ENCODE measurements at regions not wholly inside any gene's neighbourhood (a gene's known extent, or its start where the extent isn't known, plus 50 kb on each side); places are given as distances from the start of the nearest gene placed in this dataset.

DNA sequence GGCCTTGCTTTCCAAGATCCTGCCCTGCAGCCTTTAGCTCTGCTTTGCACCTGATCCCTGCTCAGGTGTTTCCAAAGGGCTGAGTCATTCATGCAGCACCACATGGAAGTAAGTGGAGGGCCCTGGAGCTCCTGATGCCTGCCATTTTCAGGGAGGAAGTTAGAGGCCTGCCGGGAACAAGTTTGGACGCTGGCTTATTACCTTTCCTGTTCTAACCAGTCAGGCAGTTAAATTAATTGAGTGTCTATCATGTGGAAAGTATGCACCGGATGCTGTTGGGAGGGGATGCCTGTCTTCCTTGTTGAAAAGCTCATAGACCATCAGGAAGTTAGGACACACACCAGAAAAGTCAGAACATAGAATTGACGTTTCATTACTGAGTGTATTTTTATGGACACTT, 73.7 kb upstream of the PLET1 start:
- TF ChIP-seq, protein P1, sequence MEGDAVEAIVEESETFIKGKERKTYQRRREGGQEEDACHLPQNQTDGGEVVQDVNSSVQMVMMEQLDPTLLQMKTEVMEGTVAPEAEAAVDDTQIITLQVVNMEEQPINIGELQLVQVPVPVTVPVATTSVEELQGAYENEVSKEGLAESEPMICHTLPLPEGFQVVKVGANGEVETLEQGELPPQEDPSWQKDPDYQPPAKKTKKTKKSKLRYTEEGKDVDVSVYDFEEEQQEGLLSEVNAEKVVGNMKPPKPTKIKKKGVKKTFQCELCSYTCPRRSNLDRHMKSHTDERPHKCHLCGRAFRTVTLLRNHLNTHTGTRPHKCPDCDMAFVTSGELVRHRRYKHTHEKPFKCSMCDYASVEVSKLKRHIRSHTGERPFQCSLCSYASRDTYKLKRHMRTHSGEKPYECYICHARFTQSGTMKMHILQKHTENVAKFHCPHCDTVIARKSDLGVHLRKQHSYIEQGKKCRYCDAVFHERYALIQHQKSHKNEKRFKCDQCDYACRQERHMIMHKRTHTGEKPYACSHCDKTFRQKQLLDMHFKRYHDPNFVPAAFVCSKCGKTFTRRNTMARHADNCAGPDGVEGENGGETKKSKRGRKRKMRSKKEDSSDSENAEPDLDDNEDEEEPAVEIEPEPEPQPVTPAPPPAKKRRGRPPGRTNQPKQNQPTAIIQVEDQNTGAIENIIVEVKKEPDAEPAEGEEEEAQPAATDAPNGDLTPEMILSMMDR (IDR thresholded peaks at IDR 0.05): no peak
- TF ChIP-seq POLR2A (IDR thresholded peaks at IDR 0.05) (no peak), POLR2AphosphoS5 (IDR thresholded peaks at IDR 0.05) (no peak)

Data from breast epithelium (tissue), 3 donors.